ENCODE measurements at regions not wholly inside any gene's neighbourhood (a gene's known extent, or its start where the extent isn't known, plus 50 kb on each side); places are given as distances from the start of the nearest gene placed in this dataset.
A peak's percentile ranks its signal among the peaks of the same experiment; 100 is the strongest.

DNA sequence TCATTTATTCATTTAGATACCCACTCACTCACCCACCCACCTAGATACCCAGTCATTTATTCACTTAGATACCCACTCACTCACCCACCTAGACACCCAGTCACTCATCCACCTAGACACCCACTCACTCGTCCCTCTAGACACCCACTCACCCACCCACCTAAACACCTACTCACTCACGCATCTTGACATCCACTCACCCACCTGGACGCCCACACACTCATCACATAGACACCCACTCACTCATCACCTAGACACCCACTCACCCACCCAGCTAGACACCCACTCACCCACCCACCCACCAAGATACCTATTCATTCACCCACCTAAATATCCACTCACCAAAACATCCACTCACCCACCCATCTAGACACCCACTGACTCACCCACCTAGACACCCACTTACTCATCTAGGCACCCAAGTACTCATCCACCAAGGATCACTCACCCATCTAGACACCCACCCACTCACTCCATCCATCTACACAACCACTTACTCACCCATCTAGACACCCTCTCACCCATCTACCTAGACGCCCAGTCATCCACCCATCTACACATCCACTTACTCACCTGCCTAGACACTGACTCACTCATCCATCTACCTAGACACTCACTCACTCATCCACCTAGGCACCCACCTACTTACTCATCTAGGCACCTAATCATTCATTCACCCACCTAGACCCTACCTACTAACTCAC, 723.7 kb upstream of the RAB6C start:
- TF ChIP-seq, protein P1, sequence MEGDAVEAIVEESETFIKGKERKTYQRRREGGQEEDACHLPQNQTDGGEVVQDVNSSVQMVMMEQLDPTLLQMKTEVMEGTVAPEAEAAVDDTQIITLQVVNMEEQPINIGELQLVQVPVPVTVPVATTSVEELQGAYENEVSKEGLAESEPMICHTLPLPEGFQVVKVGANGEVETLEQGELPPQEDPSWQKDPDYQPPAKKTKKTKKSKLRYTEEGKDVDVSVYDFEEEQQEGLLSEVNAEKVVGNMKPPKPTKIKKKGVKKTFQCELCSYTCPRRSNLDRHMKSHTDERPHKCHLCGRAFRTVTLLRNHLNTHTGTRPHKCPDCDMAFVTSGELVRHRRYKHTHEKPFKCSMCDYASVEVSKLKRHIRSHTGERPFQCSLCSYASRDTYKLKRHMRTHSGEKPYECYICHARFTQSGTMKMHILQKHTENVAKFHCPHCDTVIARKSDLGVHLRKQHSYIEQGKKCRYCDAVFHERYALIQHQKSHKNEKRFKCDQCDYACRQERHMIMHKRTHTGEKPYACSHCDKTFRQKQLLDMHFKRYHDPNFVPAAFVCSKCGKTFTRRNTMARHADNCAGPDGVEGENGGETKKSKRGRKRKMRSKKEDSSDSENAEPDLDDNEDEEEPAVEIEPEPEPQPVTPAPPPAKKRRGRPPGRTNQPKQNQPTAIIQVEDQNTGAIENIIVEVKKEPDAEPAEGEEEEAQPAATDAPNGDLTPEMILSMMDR (IDR thresholded peaks at IDR 0.05; ENCODE audit: insufficient read depth, low read depth, low read length, missing control alignments), result no peak
- peak; percentile 57 for DNase-seq (ENCODE audit: low read depth)
- H3K4me3 ChIP-seq (ENCODE audit: low read length), result no peak overlapping the region

DNA sequence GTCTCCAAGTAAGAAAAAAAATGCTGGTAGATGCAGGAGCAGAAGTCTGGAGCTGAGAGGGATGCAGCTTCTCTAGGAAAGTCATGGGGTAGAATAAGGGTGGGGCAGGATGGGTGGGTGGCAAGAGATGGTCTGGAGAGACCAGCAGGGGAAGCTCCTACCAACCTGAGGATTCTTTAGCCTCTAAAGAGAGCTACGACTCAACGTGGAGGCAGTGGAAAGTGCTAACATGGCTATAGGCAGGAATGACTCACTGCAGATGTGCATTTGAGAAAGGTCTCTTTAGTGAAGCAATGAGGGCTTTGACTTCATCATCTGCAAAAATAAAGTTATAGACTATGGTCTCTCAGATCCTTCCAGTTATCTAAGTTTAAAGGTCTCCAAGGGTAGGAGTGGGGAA, 722.8 kb upstream of the RAB6C start:
- TF ChIP-seq, protein P1 (IDR thresholded peaks at IDR 0.05; ENCODE audit: insufficient read depth, low read depth, low read length, missing control alignments), result no peak
- no peak for DNase-seq (ENCODE audit: low read depth)
- no peak overlapping the region for H3K4me3 ChIP-seq (ENCODE audit: low read length)

DNA sequence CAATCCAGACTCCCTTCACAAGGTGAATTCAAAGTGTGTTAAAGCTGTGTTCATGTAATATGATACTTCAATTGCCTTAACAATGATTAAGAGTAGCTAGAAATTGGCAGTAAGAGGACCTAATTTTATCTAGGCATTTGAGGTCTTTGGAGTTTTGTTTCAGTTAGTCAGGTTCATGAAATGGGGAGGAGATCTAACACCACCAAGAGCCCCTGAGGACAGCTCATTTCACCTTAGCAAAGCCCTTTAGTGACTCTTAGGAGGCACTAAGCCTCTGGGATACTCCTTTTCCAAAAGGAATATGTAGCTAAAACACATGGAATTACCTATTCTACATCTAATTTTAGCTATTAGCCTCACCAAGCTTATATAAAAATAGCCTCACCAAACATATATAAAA, 716.5 kb upstream of the RAB6C start:
- TF ChIP-seq, protein P1 (IDR thresholded peaks at IDR 0.05; ENCODE audit: insufficient read depth, low read depth, low read length, missing control alignments), result no peak
- no peak overlapping the region for H3K4me3 ChIP-seq (ENCODE audit: low read length)
- DNase-seq (ENCODE audit: low read depth), result no peak

DNA sequence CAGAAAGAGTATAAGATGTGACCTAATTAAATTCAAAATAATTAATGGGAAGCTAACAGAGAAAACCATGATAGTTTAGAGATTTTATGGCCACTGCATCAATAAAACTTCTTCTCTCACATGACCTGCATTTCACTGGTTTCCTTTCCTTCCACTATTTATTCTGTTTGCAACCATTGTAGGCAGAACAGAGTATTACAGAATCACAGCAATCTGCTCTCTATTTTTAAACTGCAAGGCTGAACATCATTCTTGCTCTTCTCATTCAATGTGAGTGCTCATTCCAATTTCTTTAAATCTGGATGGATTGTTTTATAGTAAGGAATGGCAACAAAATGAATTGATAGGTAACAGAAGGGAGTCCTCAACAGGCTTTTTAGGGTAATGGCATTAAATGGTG, 715.5 kb upstream of the RAB6C start:
- no peak for DNase-seq (ENCODE audit: low read depth)
- no peak overlapping the region for H3K4me3 ChIP-seq (ENCODE audit: low read length)
- TF ChIP-seq, protein P1 (IDR thresholded peaks at IDR 0.05; ENCODE audit: insufficient read depth, low read depth, low read length, missing control alignments), result no peak

DNA sequence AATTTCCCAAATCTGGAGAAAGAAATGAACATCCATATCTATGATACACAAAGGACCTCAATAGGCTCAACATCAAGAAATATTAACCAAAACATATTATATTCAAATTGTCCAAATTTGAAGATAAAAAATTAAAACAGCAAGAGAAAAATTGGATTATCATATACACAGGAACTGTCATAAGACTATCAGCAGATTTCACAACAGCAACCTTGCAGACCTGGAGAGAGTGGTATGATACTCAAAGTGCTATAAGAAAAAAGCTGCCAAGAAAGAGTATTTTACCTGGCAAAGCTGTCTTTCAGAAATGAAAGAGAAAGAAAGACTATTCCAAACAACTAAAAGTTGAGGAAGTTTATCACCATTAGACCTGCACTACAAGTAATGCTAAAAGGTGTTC, 711.9 kb upstream of the RAB6C start:
- H3K4me3 ChIP-seq (ENCODE audit: low read length), result no peak overlapping the region
- DNase-seq (ENCODE audit: low read depth), result no peak

DNA sequence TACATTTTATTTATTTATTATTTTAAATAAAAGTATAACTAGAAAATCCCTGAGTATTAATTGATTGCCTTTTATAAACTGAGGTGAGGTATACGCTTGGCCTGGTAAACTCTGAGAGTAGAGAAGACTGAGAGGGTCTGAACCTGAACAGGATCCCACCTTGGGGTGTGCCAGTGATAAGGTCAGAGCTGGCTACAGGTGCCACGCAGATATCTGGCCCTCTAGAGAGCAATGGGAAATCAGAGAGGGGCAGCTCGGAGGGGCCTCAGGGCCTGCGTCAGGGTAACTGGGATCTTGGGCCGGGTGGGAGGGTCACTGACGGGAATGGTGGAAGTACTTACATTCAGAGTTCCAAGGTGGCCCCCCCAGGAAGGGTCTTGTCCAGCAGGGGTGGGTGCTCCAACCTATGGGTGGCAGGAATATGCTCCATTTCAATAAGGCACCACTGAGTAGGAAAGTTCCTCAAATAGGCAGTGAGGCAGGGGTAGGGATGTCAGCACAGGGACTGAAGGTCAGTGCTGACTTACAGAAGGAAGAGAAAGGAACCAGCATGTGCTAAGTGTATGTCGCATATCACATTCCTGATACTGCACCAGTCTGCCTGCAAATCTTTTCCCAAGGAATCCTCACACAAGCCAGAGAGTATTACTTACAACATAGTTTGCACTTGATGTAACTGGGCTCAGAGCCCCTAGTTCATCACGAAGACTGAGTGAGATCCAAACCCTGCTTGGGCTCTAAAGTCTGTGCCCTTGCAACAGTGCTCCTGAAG, 706.0 kb upstream of the RAB6C start:
- no peak for DNase-seq (ENCODE audit: low read depth)
- no peak overlapping the region for H3K4me3 ChIP-seq (ENCODE audit: low read length)
- TF ChIP-seq, protein P1 (IDR thresholded peaks at IDR 0.05; ENCODE audit: insufficient read depth, low read depth, low read length, missing control alignments), result no peak

More for the DNA sequence above, 711.9 kb upstream of the RAB6C start:
- TF ChIP-seq, protein P1 (IDR thresholded peaks at IDR 0.05; ENCODE audit: insufficient read depth, low read depth, low read length, missing control alignments), result no peak

All from epithelial cell of esophagus (primary cell).